ENCODE measurements at regions not wholly inside any gene's neighbourhood (a gene's known extent, or its start where the extent isn't known, plus 50 kb on each side); places are given as distances from the start of the nearest gene placed in this dataset.
"Not testable (repeated sequence)": the region's sequence is repeated elsewhere in the genome, so short reads cannot be mapped to it uniquely, and the experiment has no call there.

GRCh38 chr1:234782791-234783190 is 172.8 kb upstream of the IRF2BP2 start:
- no peak overlapping the region for H3K4me3 ChIP-seq (ENCODE audit: low read length)
- no peak for TF ChIP-seq CTCF (conservative IDR thresholded peaks at IDR 0.05; ENCODE audit: low read depth, low read length)
- no peak for DNase-seq (ENCODE audit: low read depth)

GRCh38 chr1:234782105-234782751 is 172.2 kb upstream of the IRF2BP2 start:
- no peak for DNase-seq (ENCODE audit: low read depth)
- no peak for TF ChIP-seq CTCF (conservative IDR thresholded peaks at IDR 0.05; ENCODE audit: low read depth, low read length)
- H3K4me3 ChIP-seq (ENCODE audit: low read length), result no peak overlapping the region

- TF ChIP-seq CTCF (conservative IDR thresholded peaks at IDR 0.05; ENCODE audit: low read depth, low read length), result no peak
Observed at GRCh38 chr1:234781241-234782065, 171.5 kb upstream of the IRF2BP2 start.

GRCh38 chr1:234780531-234781162 is 170.7 kb upstream of the IRF2BP2 start:
- TF ChIP-seq CTCF (conservative IDR thresholded peaks at IDR 0.05; ENCODE audit: low read depth, low read length), result no peak
- no peak for DNase-seq (ENCODE audit: low read depth)
- no peak overlapping the region for H3K4me3 ChIP-seq (ENCODE audit: low read length)

More at GRCh38 chr1:234781241-234782065, 171.5 kb upstream of the IRF2BP2 start:
- no peak overlapping the region for H3K4me3 ChIP-seq (ENCODE audit: low read length)
- no peak for DNase-seq (ENCODE audit: low read depth)

GRCh38 chr1:234780112-234780511 is 170.1 kb upstream of the IRF2BP2 start:
- DNase-seq (ENCODE audit: low read depth), result no peak
- no peak overlapping the region for H3K4me3 ChIP-seq (ENCODE audit: low read length)
- TF ChIP-seq CTCF (conservative IDR thresholded peaks at IDR 0.05; ENCODE audit: low read depth, low read length), result no peak

GRCh38 chr1:234779600-234779999 is 169.6 kb upstream of the IRF2BP2 start:
- not testable (repeated sequence) for DNase-seq (ENCODE audit: low read depth); H3K4me3 ChIP-seq (ENCODE audit: low read length)

- no peak for DNase-seq (ENCODE audit: low read depth)
- H3K4me3 ChIP-seq (ENCODE audit: low read length), result no peak overlapping the region
Observed at GRCh38 chr1:234779160-234779538, 169.2 kb upstream of the IRF2BP2 start.

More at GRCh38 chr1:234779160-234779538, 169.2 kb upstream of the IRF2BP2 start:
- no peak for TF ChIP-seq CTCF (conservative IDR thresholded peaks at IDR 0.05; ENCODE audit: low read depth, low read length)

All from retinal pigment epithelial cell (primary cell).